LoVo (cell line): ENCODE measurements at regions not wholly inside any gene's neighbourhood (a gene's known extent, or its start where the extent isn't known, plus 50 kb on each side); places are given as distances from the start of the nearest gene placed in this dataset.
"Not testable (repeated sequence)": the region's sequence is repeated elsewhere in the genome, so short reads cannot be mapped to it uniquely, and the experiment has no call there.

ENCODE experiments used
- DNase-seq: peaks from one replicate; pipeline ENCODE4 v3.0.0-alpha.2; 2016; ENCODE audit warnings: low spot score

DNA sequence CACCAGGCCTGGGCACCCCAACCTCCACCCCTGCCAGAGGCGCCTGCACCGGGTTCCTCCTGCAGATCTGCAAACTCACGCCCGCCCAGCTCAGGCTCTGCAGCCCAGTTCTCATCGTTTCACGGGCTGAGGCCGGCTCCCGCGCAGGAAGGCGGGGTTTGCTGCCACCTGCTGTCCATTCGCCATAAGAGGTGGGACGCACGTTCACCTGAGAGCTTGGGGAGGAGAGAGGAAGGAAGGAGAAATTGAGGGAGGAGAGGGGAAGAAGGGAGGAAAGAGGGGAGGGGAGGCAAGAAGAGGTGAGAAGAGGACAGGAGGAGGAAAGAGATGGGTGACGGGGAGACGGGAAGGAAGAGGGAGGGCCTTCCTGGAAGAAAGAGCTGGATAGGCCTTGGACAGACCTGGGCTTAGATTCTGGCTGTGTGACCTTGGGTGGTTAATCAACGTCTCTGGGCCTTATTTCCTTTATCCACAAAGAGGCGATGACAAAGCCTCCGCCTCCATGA lies 114.5 kb downstream of the ADRA2C start:
- peak; percentile 62 for DNase-seq

DNA sequence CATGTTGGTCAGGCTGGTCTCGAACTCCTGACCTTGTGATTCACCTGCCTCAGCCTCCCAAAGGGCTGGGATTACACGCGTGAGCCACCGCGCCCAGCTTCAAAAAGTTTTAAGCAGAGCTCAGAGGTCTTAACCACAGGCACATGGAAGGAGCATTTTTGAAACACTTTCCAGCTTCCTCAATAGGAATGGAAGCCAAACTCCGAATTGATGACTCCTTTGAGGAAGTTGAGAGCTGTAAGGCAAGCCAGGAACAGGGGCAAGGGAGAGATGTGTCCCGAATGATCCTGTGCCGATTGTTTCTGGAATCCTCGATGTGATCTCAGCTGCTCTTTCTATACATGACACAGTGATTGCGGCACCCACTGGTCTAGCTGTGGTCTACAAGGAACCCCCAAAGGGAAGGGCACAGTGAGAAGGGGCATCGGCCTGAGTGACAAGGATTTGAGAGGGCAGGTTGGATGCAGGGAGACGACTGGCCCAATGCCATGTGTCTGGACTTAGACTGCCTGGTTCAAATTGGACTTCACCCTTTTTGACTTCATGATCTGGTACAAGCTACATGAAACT lies 116.2 kb downstream of the ADRA2C start:
- DNase-seq = not testable (repeated sequence)

DNA sequence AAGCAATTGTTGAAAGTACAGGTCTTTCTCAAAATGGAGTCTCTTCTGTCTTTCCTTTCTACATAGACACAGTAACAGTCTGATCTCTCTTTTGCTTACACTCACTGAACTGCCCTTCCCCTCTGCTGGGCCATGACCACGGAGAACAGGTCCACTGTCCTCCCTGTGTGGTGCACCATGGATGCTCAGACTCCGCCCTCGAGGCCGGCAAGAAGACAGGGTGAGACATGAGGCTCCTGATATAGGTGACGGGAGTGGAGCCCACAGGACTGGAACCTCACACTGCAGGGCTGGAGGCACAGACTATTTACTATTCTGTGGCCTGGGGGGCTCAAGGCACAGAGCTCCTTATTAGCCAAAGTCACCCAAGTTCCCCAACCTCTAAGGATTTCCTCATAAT lies 118.1 kb downstream of the ADRA2C start:
- not testable (repeated sequence) for DNase-seq

DNA sequence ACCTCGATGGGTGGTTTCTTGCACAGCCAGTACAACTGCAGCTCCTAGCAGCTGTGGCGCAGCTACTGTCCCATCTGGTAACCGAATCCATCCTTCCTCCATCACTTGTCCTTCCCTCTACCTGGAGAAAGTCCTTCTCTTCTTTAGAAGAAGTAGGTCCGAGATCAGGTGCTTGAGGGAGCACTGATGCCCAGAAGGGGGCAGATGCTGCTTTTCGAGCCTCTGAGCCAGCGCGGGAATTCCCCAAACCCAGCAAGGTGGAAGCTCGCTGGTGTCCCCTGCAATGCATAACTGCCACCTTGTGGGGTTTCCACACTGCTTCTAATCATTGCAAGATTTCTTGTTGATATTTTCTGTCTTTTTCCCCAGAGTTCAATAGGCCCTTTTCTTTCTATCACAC lies 127.4 kb downstream of the ADRA2C start:
- DNase-seq = not testable (repeated sequence)

DNA sequence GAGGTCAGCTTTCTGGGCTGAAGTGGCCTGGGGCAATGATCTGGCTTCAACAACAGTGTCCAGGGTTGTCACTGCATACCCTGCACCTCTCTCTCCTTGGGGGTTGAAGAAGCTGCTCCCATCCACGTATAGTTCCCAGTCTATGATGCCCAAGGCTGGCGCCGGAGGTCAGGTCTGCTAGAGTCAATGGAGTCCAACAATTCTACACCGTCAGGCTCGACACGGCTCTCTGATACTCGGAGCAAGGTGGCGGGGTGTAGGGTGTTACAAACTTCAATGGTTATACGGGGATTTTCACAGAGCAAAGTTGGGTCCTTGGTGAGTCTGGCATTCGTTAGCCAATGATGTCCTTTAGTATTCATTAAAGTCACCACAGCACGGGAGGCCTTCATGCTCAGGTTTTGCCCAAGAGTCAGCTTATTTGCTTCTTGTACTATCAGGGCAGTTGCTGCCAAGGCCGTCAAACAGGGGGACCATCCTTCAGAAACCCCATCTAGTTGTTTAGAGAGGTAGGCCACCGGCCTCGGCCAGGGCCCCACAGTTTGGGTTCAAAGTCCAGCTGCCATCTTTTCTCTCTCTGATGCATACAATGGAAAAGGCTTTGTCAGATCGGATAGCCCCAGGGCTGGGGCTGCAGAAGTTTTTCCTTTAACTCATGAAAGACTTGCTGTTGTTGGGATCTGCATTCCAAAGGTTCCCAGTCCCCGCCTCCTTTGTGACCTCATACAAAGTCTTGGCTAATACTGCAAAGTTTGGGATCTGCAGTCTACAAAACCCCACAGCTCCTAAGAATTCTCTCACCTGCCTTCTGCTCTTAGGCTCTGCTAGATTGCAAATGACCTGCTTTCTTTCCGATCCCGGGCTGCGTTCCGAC lies 128.1 kb downstream of the ADRA2C start:
- DNase-seq = not testable (repeated sequence)

DNA sequence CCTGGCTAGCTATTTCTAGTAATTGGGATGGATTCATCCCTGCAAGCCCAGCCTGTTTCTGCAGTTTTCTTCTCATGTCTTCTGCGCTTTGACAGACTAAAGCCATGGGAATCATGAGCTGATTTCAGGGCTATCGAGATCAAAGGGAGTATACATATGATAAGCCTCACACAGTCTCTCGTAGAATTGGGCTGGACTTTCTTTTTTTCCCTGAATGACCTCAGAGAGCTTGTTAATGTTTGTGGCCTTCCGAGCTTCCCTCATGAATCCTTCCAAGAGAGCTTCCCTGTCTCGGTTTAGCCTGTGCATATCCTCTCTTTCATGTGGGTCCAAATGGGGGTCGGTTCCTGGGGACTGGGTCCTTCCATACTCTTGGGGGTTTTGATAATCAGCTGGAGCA lies 130.3 kb downstream of the ADRA2C start:
- no peak for DNase-seq

DNA sequence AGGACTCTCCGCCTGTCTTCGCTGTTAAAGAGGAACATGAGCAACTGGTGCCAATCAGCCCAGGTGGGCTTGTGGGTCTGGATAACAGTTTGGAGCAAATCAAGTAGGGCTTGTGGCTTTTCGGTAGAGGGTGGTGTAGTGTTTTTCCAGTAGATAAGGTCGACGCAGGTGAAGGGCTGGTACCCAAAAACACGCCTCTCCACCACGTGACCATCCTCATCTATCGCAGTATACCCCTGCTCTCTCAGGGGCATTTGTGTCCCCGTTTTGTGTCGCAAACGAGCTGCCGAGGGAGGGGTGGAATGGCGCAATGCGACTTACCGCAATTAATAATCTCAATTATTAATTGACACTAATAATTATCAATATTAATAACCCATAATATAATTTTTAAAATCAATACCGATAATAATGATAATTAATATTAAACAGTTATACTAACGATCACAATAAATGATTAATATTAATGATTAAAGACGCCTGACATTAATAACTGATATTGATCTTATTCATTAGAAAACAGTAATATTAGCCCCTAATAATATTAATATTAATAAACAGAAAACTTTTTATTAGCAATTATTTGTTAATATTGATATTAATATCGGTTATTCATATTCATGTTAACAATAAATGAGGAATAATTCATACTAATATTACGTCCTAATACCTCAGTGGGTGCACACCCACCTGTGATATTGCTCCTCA lies 130.8 kb downstream of the ADRA2C start:
- DNase-seq = not testable (repeated sequence)

DNA sequence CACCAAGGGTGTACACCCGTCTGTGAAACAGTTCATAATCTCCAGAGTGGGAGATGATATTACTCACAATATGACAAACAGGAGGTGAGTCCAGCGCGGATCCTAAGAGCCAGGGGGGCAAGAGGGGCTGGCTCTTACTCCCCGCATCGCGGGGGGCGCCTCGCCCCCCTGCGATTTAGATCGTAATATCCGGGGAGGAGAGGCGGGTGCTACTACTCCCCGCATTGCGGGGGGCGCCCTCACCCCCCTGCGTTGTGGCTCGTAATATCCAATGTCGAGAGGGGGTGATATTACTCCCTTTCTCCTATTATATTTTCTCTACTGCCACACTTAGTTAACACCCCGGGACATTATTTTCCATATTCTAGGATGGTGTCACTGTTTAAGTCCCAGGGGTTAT lies 131.9 kb downstream of the ADRA2C start:
- no peak for DNase-seq

DNA sequence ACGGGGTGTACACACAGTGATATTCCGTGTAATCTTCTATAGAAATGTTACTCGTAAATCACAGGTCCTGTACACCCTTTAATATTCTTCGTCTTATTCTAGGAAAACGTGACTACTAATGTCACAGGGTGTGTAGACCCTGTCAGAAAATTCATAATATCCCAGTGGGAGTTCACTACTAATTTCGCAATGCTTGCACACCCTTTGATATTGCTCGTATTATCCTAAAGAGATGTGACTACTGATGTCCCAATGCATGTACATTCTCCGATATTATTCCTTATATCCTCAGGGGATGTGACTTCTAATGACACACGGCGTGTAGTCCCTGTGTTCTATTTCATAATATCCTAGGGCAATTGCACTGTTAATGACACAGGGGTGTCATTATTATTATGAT lies 132.7 kb downstream of the ADRA2C start:
- not testable (repeated sequence) for DNase-seq

DNA sequence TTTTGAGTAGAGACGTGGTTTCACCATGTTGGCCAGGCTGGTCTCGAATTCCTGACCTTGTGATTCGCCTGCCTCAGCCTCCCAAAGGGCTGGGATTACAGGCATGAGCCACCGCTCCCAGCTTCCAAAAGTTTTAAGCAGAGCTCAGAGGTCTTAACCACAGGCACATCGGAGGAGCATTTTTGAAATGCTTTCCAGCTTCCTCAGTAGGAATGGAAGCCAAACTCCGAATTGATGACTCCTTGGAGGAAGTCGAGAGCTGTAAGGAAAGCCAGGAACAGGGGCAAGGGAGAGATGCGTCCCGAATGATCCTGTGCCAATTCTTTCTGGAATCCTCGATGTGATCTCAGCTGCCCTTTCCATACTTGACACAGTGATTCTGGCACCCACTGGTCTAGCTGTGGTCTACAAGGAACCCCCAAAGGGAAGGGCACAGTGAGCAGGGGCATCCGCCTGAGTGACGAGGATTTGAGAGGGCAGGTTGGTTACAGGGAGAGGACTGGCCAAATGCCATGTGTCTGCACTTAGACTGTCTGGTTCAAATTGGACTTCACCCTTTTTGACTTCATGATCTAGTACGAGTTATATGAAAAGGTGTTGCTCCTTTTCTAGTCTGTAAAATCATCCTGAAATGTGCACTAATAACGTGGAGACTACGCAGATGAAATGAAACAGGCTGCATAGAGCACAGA lies 138.2 kb downstream of the ADRA2C start:
- not testable (repeated sequence) for DNase-seq

DNA sequence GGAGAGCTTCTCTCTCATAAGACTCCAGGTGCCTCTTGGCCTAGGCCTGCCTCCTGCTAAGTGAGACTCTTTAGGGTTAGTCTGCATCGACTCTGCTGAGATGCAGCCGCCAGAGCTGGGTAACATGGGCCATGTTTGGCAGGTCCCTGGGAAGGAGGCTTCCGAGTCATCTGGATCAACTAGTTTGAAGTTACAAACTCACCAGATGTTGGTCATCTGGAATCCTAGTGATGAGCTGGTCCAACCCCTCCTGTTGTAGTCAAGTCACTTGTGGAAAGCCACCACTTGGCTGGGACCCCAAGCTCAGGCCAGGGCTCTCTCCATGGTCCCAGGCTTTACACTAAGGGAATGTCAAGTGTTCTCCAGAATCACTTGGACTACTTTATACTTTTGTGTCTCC lies 143.4 kb downstream of the ADRA2C start:
- DNase-seq = not testable (repeated sequence)

DNA sequence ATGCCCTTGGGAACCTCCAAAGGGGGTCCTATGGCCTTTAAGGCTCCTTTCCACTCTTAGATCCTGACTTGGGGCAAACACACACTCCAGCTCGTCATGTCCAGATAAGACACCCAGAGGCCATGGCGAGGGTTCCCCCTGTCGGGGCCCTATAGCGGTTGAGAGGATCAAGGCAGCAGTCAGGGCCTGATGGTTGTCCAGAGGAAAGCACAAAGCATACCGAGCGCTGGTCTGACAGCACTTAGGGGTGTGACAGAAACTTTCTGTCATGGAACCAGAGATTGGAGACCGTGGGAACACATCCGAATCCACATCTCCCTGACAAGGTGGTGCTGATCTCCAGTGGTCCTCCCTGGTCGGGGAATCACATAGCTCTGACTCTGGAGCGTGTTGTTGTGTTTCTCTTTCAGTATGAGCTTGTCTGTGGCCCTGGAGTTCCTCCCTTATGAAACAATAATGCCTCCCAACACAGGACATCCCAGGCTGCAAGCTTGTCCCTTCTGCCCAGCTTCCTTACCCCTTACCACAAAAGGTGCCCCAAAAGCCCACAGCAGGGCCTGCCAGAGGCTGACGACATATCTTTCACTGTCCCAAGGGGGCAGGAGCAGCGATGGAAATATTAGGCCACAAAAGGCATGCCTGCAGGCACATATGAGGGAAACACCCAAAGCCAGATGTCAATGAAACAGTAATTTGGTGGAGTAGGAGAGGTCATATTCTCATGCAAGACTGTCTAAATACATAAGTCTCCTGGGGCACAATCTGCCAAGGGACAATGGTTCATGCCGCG lies 144.2 kb downstream of the ADRA2C start:
- not testable (repeated sequence) for DNase-seq

DNA sequence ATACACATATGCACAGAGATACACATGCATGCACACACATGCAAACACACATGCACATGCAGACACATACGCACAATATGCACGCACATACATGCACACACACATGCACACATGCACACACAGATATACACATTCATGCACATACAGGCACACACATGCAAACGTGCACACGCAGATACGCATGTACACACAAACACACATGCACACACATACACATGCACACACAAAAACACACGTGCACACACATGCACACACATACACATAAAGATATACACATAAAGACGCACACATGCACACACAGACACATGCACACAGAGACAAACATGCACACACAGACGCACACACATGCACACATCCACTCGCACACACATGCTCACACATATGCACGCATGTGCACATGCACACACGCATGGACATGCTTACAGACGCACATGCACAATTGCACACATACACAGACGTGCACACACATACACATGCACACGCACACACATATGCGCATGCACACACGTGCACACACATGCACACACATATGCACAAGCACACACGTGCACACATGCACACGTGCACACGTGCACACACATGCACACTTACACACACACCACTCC lies 145.2 kb downstream of the ADRA2C start:
- DNase-seq = no peak

DNA sequence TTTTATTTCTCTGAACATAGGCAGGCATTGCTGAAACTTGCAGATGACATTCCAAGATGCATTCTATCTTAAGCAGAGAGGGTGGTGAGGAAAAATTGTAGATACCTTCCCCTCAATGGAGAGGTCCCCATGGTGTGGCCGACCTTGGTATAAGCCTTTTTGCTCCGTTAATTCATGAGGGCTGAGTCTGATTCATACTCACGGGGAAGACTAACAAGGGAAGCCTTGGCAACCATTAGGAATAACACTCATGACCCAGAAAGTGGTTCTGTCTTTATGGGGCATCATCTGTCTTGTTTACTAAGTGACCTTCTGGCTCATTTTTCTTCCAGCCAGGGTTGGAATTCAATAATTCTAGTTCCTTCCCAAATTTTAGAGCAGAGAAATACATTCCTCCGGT lies 148.3 kb downstream of the ADRA2C start:
- DNase-seq = not testable (repeated sequence)

DNA sequence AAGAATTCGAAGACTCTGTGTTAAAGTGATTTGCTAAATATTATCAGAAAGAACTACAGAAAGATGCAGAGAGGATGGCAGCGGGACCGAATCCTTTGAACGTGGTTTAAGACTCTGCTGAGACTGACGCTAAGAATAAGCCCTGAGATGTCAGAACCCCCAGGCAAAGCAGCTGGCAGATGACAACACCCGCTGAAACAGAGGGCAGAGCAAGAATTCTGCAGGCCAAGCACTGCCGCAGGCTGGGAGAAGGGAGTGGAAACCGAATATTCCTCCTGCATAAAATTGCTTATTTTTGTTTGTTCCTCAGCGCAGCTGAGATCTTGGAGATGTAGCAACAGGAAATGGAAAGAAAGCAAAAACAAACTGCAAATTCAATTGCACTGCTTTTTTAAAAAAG lies 153.3 kb downstream of the ADRA2C start:
- DNase-seq = not testable (repeated sequence)

DNA sequence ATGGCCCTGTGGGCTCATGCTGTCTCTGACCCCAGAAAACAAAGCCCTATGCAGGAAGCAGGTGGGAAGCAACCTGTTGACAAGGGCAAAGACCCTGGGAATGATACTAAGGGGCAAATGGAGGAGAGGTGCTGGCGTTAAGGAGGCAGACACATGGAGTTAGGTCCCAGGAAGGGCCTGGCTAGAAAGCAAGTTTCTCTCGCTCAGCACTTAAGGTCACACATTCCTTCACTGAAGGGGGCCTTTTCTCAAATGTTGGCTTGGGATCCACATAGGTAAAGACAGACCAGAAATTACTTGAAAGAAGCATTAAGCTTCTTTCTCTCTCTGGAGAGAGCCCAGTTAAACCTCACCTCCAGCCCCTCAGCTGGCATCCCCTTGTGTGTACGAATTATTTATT lies 155.7 kb downstream of the ADRA2C start:
- DNase-seq = not testable (repeated sequence)

DNA sequence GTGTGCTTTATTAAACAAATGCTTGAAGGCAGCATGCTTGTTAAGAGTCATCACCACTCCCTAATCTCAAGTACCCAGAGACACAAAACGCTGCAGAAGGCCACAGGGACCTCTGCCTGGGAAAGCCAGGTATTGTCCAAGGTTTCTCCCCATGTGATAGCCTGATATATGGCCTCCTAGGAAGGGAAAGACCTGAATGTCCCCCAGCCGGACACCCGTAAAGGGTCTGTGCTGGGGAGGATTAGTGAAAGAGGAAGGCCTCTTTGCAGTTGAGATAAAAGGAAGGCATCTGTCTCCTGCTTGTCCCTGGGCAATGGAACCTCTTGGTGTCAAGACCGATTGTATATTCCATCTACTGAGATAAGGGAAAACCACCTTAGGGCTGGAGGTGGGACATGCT lies 159.7 kb downstream of the ADRA2C start:
- DNase-seq = not testable (repeated sequence)

DNA sequence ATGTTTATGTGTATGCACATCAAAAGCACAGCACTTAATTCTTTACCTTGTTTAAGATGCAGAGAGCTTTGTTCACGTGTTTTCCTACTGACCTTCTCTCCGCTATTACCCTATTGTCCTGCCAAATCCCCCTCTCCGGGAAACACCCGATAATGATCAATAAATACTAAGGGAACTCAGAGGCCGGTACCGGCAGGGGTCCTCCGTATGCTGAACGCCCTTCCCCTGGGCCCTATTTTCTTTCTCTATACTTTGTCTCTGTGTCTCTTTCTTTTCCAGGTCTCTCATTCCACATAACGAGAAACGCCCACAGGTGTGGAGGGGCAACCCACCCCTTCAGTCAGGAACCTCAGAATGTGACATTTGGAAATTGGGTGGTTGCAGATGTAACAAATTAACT lies 160.1 kb downstream of the ADRA2C start:
- not testable (repeated sequence) for DNase-seq

DNA sequence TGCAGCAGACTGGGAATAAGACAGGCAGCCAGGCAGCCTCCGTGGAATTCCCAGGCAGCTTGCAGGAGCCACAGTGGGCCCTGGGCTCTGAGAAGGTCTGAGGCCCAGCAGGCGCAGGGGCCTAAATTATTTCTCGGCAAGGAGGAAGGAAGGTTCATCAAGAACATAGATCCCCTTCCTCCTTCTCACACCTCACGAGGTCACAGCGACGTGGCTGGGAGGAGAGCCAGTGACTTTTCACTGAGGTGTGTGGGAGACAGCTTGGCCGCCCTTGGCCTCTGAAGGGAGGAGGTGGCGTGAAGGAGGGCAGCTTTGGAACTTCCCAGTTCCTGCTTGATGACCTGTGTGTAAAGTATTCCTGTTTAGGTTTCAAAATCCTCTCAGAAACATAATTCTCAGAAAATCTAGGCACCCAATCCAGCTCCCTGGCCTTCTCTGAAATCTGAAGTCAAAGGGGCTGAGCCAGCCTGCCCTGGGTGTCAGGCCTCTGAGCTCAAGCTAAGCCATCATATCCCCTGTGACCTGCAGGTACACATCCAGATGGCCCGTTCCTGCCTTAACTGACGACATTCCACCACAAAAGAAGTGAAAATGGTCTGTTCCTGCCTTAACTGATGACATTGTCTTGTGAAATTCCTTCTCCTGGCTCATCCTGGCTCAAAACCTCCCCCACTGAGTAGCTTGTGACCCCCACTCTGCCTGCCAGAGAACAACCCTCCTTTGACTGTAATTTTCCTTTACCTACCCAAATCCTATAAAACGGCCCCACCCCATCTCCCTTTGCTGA lies 161.0 kb downstream of the ADRA2C start:
- not testable (repeated sequence) for DNase-seq

DNA sequence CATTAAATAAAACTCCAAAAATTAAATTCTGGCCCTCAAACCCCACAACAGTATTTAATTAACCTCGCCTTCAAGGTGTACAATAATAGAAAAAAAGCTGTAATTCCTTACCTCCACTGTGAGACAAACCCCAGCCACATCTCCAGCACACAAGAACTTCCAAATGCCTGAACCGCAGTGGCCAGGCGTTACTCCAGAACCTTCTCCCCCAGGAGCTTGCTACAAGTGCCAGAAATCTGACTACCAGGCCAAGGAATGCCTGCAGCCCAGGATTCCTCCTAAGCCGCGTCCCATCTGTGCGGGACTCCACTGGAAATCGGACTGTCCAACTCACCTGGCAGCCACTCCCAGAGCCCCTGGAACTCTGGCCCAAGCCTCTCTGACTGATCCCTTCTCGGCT lies 163.2 kb downstream of the ADRA2C start:
- not testable (repeated sequence) for DNase-seq
